IMR-90 (cell line): ENCODE measurements at regions not wholly inside any gene's neighbourhood (a gene's known extent, or its start where the extent isn't known, plus 50 kb on each side); places are given as distances from the start of the nearest gene placed in this dataset.

Source experiments
- ATAC-seq: fragments of 200-7000 bp; cut with Tn5 transposase; 2 replicates; pipeline ENCODE4 v1.9.1; 2020; ENCODE audit warnings: low read depth, mild to moderate bottlenecking, moderate library complexity
- BruUV-seq: library from RNA; stranded (reverse); fragments of 400-500 nt; replicated peaks from 2 replicates; lab custom pipeline; 2021; lab: Mats Ljungman, UMichigan
- CTCF ChIA-PET: fragments of 300-600 bp; formaldehyde crosslinking; extraction: SDS; loops from one replicate; lab custom pipeline; 2021; ENCODE audit warnings: antibody characterized with exemption; lab: Yijun Ruan, JAX
- POLR2A ChIA-PET: fragments of 300-600 bp; sonication (Branson Sonifier 250); formaldehyde crosslinking; loops from one replicate; lab custom pipeline; 2022; ENCODE audit warnings: antibody characterized with exemption; ENCODE audit not compliant: unreplicated experiment; lab: Charles Lee
- DNase-seq: peaks from one replicate; pipeline ENCODE4 v3.0.0; 2013
- H2AFZ ChIP-seq: replicated peaks from 2 replicates; pipeline ENCODE3; 2013; ENCODE audit warnings: low read length, mild to moderate bottlenecking; ENCODE audit not compliant: poor library complexity
- H2AK5ac ChIP-seq: 2 replicates; pipeline ENCODE4 v1.6.1; 2013; ENCODE audit warnings: low read depth, low read length, inconsistent platforms
- H2AK9ac ChIP-seq: replicated peaks from 2 replicates; pipeline ENCODE3; 2013; ENCODE audit warnings: mild to moderate bottlenecking, low read depth, low read length, moderate library complexity; ENCODE audit not compliant: poor library complexity
- H2BK120ac ChIP-seq: 2 replicates; pipeline ENCODE4 v1.6.1; 2013; ENCODE audit warnings: low read depth, low read length, inconsistent platforms
- H2BK15ac ChIP-seq: 3 replicates; pipeline ENCODE4 v1.6.1; 2013; ENCODE audit warnings: low read depth, low read length, inconsistent platforms
- H2BK20ac ChIP-seq: 2 replicates; pipeline ENCODE4 v1.6.1; 2013; ENCODE audit warnings: low read depth, mild to moderate bottlenecking, inconsistent platforms, low read length, moderate library complexity
- H2BK5ac ChIP-seq: 2 replicates; pipeline ENCODE4 v1.6.1; 2013; ENCODE audit warnings: mild to moderate bottlenecking, low read depth, low read length, inconsistent platforms; ENCODE audit not compliant: poor library complexity, severe bottlenecking
- H3K14ac ChIP-seq: replicated peaks from 2 replicates; pipeline ENCODE4 v1.6.1; 2013; ENCODE audit warnings: low read depth, low read length, inconsistent platforms
- H3K18ac ChIP-seq: 2 replicates; pipeline ENCODE4 v1.6.1; 2013; ENCODE audit warnings: low read depth, low read length, control low read depth
- H3K23ac ChIP-seq: 2 replicates; pipeline ENCODE4 v1.6.1; 2013; ENCODE audit warnings: low read depth, low read length, inconsistent platforms
- H3K27ac ChIP-seq: 2 replicates; pipeline ENCODE4 v1.5.1; 2013; ENCODE audit warnings: mild to moderate bottlenecking, control low read depth, low read length; ENCODE audit not compliant: insufficient read depth
- H3K27me3 ChIP-seq: 2 replicates; pipeline ENCODE4 v1.6.1; 2013; ENCODE audit warnings: low read length; ENCODE audit not compliant: control insufficient read depth, insufficient read depth
- H3K36me3 ChIP-seq: 2 replicates; pipeline ENCODE4 v1.6.1; 2013; ENCODE audit warnings: low read length, mixed read lengths; ENCODE audit not compliant: control insufficient read depth, insufficient read depth
- H3K4ac ChIP-seq: 2 replicates; pipeline ENCODE4 v1.6.1; 2013; ENCODE audit warnings: low read depth, low read length, inconsistent platforms
- H3K4me1 ChIP-seq: 2 replicates; pipeline ENCODE4 v1.6.1; 2013; ENCODE audit warnings: low read length, mixed read lengths; ENCODE audit not compliant: control insufficient read depth, insufficient read depth
- H3K4me2 ChIP-seq: 2 replicates; pipeline ENCODE4 v1.6.1; 2013; ENCODE audit warnings: low read depth, mild to moderate bottlenecking, control low read depth, low read length, moderate library complexity
- H3K4me3 ChIP-seq: 2 replicates; pipeline ENCODE4 v1.5.1; 2013; ENCODE audit warnings: low read depth, mild to moderate bottlenecking, control low read depth, low read length, moderate library complexity; ENCODE audit not compliant: insufficient read depth
- H3K56ac ChIP-seq: 2 replicates; pipeline ENCODE4 v1.6.1; 2013; ENCODE audit warnings: low read length, inconsistent platforms; ENCODE audit not compliant: insufficient read depth; ENCODE audit errors: extremely low read depth
- H3K79me1 ChIP-seq, 2 experiments: 2 replicates each; pipeline ENCODE4 v1.6.1; 2013; ENCODE audit warnings: low read length in 2 of 2, inconsistent platforms in 1 of 2, low read depth in 1 of 2
- H3K9ac ChIP-seq: 2 replicates; pipeline ENCODE4 v1.6.1; 2013; ENCODE audit warnings: low read depth, low read length, control low read depth
- H3K9me1 ChIP-seq: 2 replicates; pipeline ENCODE4 v1.6.1; 2013; ENCODE audit warnings: low read length, inconsistent platforms; ENCODE audit not compliant: insufficient read depth
- H3K9me3 ChIP-seq: 2 replicates; pipeline ENCODE4 v1.6.1; 2013; ENCODE audit warnings: low read length; ENCODE audit not compliant: control insufficient read depth, insufficient read depth
- H4K20me1 ChIP-seq: 2 replicates; pipeline ENCODE4 v1.6.1; 2013; ENCODE audit warnings: low read length, inconsistent platforms; ENCODE audit not compliant: insufficient read depth
- H4K5ac ChIP-seq: 2 replicates; pipeline ENCODE4 v1.6.1; 2013; ENCODE audit warnings: mild to moderate bottlenecking, low read depth, low read length, control low read depth
- H4K8ac ChIP-seq, 2 experiments: 2 replicates each; pipeline ENCODE4 v1.6.1; 2013; ENCODE audit warnings: low read depth in 2 of 2, low read length in 2 of 2, control low read depth in 1 of 2, inconsistent platforms in 1 of 2
- H4K91ac ChIP-seq: 2 replicates; pipeline ENCODE4 v1.6.1; 2013; ENCODE audit warnings: low read depth, low read length, inconsistent platforms; ENCODE audit not compliant: insufficient read depth
- CEBPB ChIP-seq: IDR thresholded peaks from 2 replicates; pipeline ENCODE4 v1.6.1; 2012; ENCODE audit warnings: low read depth, low read length, improper control_type of control experiment
- FOS ChIP-seq: fragments of 150-350 bp; IDR thresholded peaks from 2 replicates; pipeline ENCODE4 v1.6.1; 2016; ENCODE audit warnings: low read depth, low read length
- RFX5 ChIP-seq: IDR thresholded peaks from 2 replicates; pipeline ENCODE4 v1.8.0; 2012; ENCODE audit warnings: low read depth, mild to moderate bottlenecking, low read length, moderate library complexity
- WGBS, 2 experiments: methylation state at CpG; one replicate each; pipeline versions ENCODE4 v1.1.5 to v1.1.7; 2013; ENCODE audit warnings: missing lambda C conversion rate in 2 of 2; ENCODE audit not compliant: insufficient read length in 1 of 2; ENCODE audit errors: extremely low coverage in 2 of 2; 5-methylcytosine and 5-hydroxymethylcytosine counted together
- dilution Hi-C: fragments of 300-500 bp; cut with HindIII; formaldehyde crosslinking; loops from one replicate; pipeline ENCODE4 v1.14.3; 2018; ENCODE audit warnings: low sequenced_read_pairs; ENCODE audit not compliant: unreplicated experiment
- in situ Hi-C: fragments of 300-500 bp; cut with MboI; formaldehyde crosslinking; loops from 3 replicates; pipeline ENCODE4 v1.14.3; 2019; ENCODE audit warnings: low sequenced_read_pairs, inconsistent platforms, mixed read lengths
- intact Hi-C: fragments of 100-400 bp; cut with micrococcal nuclease; formaldehyde crosslinking; loops from 2 replicates; pipeline ENCODE4 v1.10.0; 2022

- peak; percentile 81 for ATAC-seq
- H4K20me1 ChIP-seq: no peaks in the 10 kb centered on the region
- no peak overlapping the region for H2AK5ac ChIP-seq
- in situ Hi-C loops: no loop called here
- no peak overlapping the region for H3K23ac ChIP-seq
- H3K4me1 ChIP-seq: peaks cover 5% of the 10 kb centered on the region
- no peak overlapping the region for H3K14ac ChIP-seq
- H4K8ac ChIP-seq: no peak overlapping the region; a peak in 1 of 4 replicates
- no peaks in the 10 kb centered on the region for H3K9me3 ChIP-seq
- BruUV-seq: no TSS peak
- no CpG with 5 or more reads among the region's 2 CpGs for WGBS, 2 experiments
- H2AK9ac ChIP-seq: no peak overlapping the region
- peak; percentile 70 for DNase-seq
- no peak overlapping the region for H3K4me3 ChIP-seq
- no peak overlapping the region for H4K5ac ChIP-seq
- no peak overlapping the region for H2BK5ac ChIP-seq
- dilution Hi-C loops: no loop called here
- H3K56ac ChIP-seq: no peak overlapping the region
- no peaks in the 10 kb centered on the region for H3K36me3 ChIP-seq
- peak overlapping the region; percentile 81 for H3K27ac ChIP-seq
- CTCF ChIA-PET: no interaction called here
- no peak overlapping the region for H3K18ac ChIP-seq
- no peaks in the 10 kb centered on the region for H3K27me3 ChIP-seq
- no peaks in the 10 kb centered on the region for H3K9me1 ChIP-seq
- no peak overlapping the region for H3K4ac ChIP-seq
- TF ChIP-seq CEBPB: peak; percentile 63; the same call in 1 of the 2 replicates
- no peak for TF ChIP-seq RFX5
- peak; percentile 50; the same call in 1 of the 2 replicates for TF ChIP-seq FOS
- intact Hi-C loops: no loop called here
- no peak overlapping the region for H2BK15ac ChIP-seq
- H3K79me1 ChIP-seq: no peaks in the 10 kb centered on the region
- POLR2A ChIA-PET: no interaction called here
- no peak overlapping the region for H2BK20ac ChIP-seq
- H3K4me2 ChIP-seq: 0 out of 2 replicates have a peak overlapping the region, but pooled peaks have one; percentile 43
- H2AFZ ChIP-seq: no peak overlapping the region
- no peak overlapping the region for H4K91ac ChIP-seq
- no peak overlapping the region for H3K9ac ChIP-seq
- H2BK120ac ChIP-seq: peak overlapping the region; percentile 38; the same call in 1 of the 2 replicates
Measured at GRCh38 chr18:44592639-44593038, 88.0 kb upstream of the SETBP1 start.
